Fibroblast of lung (primary cell): ENCODE measurements at regions not wholly inside any gene's neighbourhood (a gene's known extent, or its start where the extent isn't known, plus 50 kb on each side); places are given as distances from the start of the nearest gene placed in this dataset.

ENCODE experiments used
- DNase-seq, 2 donors: peaks; one replicate each; pipeline versions ENCODE4 v3.0.0 to v3.0.0-alpha.2; 2010; ENCODE audit warnings: low read depth in 2 of 2
- H2AFZ ChIP-seq: 2 replicates; pipeline ENCODE4 v1.5.1; 2012; ENCODE audit warnings: low read length, control low read depth, inconsistent platforms
- H3K27ac ChIP-seq: 2 replicates; pipeline ENCODE4 v1.5.1; 2011; ENCODE audit warnings: low read length, control low read depth; ENCODE audit not compliant: insufficient read depth
- H3K27me3 ChIP-seq: 2 replicates; pipeline ENCODE4 v1.5.1; 2011; ENCODE audit warnings: mild to moderate bottlenecking, low read length; ENCODE audit not compliant: control insufficient read depth, insufficient read depth
- H3K36me3 ChIP-seq: 2 replicates; pipeline ENCODE4 v1.5.1; 2011; ENCODE audit warnings: low read length; ENCODE audit not compliant: control insufficient read depth, insufficient read depth
- H3K4me1 ChIP-seq: 2 replicates; pipeline ENCODE4 v1.5.1; 2011; ENCODE audit warnings: low read length; ENCODE audit not compliant: control insufficient read depth, insufficient read depth; ENCODE audit errors: extremely low read depth
- H3K4me2 ChIP-seq: 2 replicates; pipeline ENCODE4 v1.5.1; 2011; ENCODE audit warnings: low read length, control low read depth; ENCODE audit not compliant: insufficient read depth; ENCODE audit errors: extremely low read depth
- H3K4me3 ChIP-seq, 4 experiments: fragments of 200-600 bp in 1 of 4; sonication (generic) in 1 of 4; replicated peaks in 1 of 4; 2 replicates each; pipeline ENCODE4 v1.5.1; 2011 to 2016; ENCODE audit warnings: low read length in 4 of 4, low read depth in 3 of 4, mild to moderate bottlenecking in 3 of 4, control low read depth in 2 of 4, inconsistent platforms in 1 of 4, mixed read lengths in 1 of 4; ENCODE audit not compliant: insufficient read depth in 1 of 4; ENCODE audit errors: control extremely low read depth in 1 of 4
- H3K79me2 ChIP-seq: 2 replicates; pipeline ENCODE4 v1.5.1; 2012; ENCODE audit warnings: mild to moderate bottlenecking, low read length, inconsistent platforms; ENCODE audit not compliant: control insufficient read depth, insufficient read depth
- H3K9ac ChIP-seq: 2 replicates; pipeline ENCODE4 v1.5.1; 2011; ENCODE audit warnings: mild to moderate bottlenecking, low read length, control low read depth; ENCODE audit not compliant: insufficient read depth
- H3K9me3 ChIP-seq: 2 replicates; pipeline ENCODE4 v1.5.1; 2012; ENCODE audit warnings: low read depth, low read length; ENCODE audit not compliant: control insufficient read depth, insufficient read depth
- H4K20me1 ChIP-seq: 2 replicates; pipeline ENCODE4 v1.5.1; 2011; ENCODE audit warnings: low read length; ENCODE audit not compliant: control insufficient read depth, insufficient read depth; ENCODE audit errors: extremely low read depth
- EZH2 ChIP-seq: IDR thresholded peaks from 2 replicates; pipeline ENCODE4 v1.5.1; 2012; ENCODE audit warnings: low read length, control low read depth, mild to moderate bottlenecking; ENCODE audit errors: missing control alignments
- TF ChIP-seq, protein P1 (sequence below), 2 donors: IDR thresholded peaks in 1 of 2; conservative IDR thresholded peaks in 1 of 2; 1 replicate in 1 of 2; 2 replicates in 1 of 2; pipeline ENCODE4 v1.5.1; 2011 to 2012; ENCODE audit warnings: low read length in 2 of 2, control low read depth in 1 of 2, inconsistent platforms in 1 of 2, low read depth in 1 of 2, mild to moderate bottlenecking in 1 of 2

DNA sequence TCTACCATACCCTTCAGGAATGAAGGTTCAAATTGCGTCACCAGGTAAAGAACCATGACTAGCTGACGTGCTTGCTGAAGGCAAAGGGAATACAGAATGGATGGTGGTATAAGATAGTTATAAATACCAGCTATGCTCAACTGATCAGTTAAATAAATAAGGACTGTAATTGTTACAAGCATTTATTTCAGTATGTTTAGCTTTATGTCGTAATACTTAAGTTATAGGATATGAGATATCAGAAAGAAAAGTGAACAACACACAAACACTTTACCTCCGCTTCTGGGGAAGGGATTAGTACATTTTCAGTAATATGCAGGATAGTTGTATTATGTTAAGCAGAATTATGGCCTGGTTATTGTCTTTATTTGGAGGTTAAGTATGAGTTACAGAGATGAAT lies 416.1 kb downstream of the BTG1 start:
- H2AFZ ChIP-seq, result no peak overlapping the region

DNA sequence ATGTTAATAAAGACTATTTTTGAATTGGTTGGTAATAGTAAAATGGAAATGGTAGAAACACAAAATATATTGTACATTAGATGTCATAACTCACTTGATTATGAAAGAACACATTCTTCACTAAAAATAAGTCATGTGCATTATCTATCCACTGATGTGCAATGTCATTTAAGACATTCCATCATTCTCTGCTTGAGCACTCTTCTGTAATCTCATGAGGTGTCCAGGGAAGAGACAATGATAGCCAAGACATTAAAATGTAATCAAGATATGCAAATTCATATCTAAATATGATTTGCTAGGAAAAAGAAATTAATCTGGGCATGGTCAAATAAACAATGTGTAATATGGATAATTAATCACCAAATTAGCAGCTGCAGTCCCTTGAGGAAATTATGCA lies 422.5 kb downstream of the BTG1 start:
- Histone ChIP-seq H3K36me3 (no peaks in the 10 kb centered on the region), H3K27me3 (no peaks in the 10 kb centered on the region), H3K4me2 (no peak overlapping the region), H3K4me3 (no peak overlapping the region), H3K79me2 (no peaks in the 10 kb centered on the region), H3K4me1 (no peaks in the 10 kb centered on the region), H2AFZ (no peak overlapping the region), H4K20me1 (no peaks in the 10 kb centered on the region), H3K9me3 (no peaks in the 10 kb centered on the region), H3K27ac (no peak overlapping the region), H3K9ac (no peak overlapping the region)
- TF ChIP-seq EZH2, result no peak
- TF ChIP-seq, protein P1, sequence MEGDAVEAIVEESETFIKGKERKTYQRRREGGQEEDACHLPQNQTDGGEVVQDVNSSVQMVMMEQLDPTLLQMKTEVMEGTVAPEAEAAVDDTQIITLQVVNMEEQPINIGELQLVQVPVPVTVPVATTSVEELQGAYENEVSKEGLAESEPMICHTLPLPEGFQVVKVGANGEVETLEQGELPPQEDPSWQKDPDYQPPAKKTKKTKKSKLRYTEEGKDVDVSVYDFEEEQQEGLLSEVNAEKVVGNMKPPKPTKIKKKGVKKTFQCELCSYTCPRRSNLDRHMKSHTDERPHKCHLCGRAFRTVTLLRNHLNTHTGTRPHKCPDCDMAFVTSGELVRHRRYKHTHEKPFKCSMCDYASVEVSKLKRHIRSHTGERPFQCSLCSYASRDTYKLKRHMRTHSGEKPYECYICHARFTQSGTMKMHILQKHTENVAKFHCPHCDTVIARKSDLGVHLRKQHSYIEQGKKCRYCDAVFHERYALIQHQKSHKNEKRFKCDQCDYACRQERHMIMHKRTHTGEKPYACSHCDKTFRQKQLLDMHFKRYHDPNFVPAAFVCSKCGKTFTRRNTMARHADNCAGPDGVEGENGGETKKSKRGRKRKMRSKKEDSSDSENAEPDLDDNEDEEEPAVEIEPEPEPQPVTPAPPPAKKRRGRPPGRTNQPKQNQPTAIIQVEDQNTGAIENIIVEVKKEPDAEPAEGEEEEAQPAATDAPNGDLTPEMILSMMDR (conservative IDR thresholded peaks at IDR 0.05 in 1 of 2, IDR thresholded peaks at IDR 0.05 in 1 of 2; ENCODE audit: low read depth in 1 of 2, low read length in 2 of 2), result no peak
- DNase-seq, result no peak

More for the DNA sequence above, 416.1 kb downstream of the BTG1 start:
- Histone ChIP-seq H3K79me2 (no peaks in the 10 kb centered on the region), H3K27ac (no peak overlapping the region), H3K9ac (no peak overlapping the region), H4K20me1 (no peaks in the 10 kb centered on the region), H3K4me2 (no peak overlapping the region), H3K4me3 (no peak overlapping the region), H3K4me1 (no peaks in the 10 kb centered on the region), H3K9me3 (no peaks in the 10 kb centered on the region), H3K36me3 (no peaks in the 10 kb centered on the region), H3K27me3 (no peaks in the 10 kb centered on the region)
- TF ChIP-seq, protein P1 (conservative IDR thresholded peaks at IDR 0.05 in 1 of 2, IDR thresholded peaks at IDR 0.05 in 1 of 2; ENCODE audit: low read depth in 1 of 2, low read length in 2 of 2), result no peak
- no peak for TF ChIP-seq EZH2
- no peak for DNase-seq

DNA sequence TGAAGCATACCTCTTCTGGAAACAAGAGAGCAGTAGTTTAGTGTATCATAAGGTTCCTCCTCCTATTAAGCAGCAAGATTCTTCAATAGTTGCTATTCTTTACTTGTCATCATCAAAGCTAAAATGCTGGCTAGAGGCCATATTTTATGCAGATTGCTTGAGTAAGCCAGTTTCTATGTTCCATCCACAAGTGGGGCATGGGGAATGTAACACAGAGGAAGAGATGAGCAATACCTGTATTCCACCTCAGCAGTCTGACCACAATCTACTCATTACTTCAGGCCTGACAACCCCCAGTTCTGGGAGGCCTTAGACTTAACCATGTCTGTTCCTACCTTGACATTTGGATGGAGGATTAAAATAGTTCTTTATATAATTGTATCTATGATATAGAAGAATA lies 423.6 kb downstream of the BTG1 start:
- H2AFZ ChIP-seq, result no peak overlapping the region
- no peaks in the 10 kb centered on the region for H3K79me2 ChIP-seq
- no peak overlapping the region for H3K9ac ChIP-seq
- no peaks in the 10 kb centered on the region for H3K9me3 ChIP-seq
- H3K4me3 ChIP-seq, result no peak overlapping the region
- no peaks in the 10 kb centered on the region for H3K36me3 ChIP-seq
- peak in 1 of 2 donors; percentile 17 for DNase-seq
- no peaks in the 10 kb centered on the region for H3K4me1 ChIP-seq
- H3K27me3 ChIP-seq, result no peaks in the 10 kb centered on the region
- H3K4me2 ChIP-seq, result no peak overlapping the region
- no peak overlapping the region for H3K27ac ChIP-seq
- TF ChIP-seq EZH2, result no peak
- TF ChIP-seq, protein P1 (conservative IDR thresholded peaks at IDR 0.05 in 1 of 2, IDR thresholded peaks at IDR 0.05 in 1 of 2; ENCODE audit: low read depth in 1 of 2, low read length in 2 of 2), result no peak
- H4K20me1 ChIP-seq, result no peaks in the 10 kb centered on the region
